Endothelial cell (in vitro differentiated cells): ENCODE measurements at regions not wholly inside any gene's neighbourhood (a gene's known extent, or its start where the extent isn't known, plus 50 kb on each side); places are given as distances from the start of the nearest gene placed in this dataset.

Experiments
- DNase-seq: peaks from one replicate; pipeline ENCODE4 v3.0.0; 2021; ENCODE audit warnings: low spot score
- H3K27ac Mint-ChIP-seq: one replicate; pipeline ENCODE4 v1.8.0; 2021; ENCODE audit warnings: mixed read lengths, inconsistent platforms; ENCODE audit not compliant: unreplicated experiment
- H3K27me3 Mint-ChIP-seq: one replicate; pipeline ENCODE4 v1.8.0; 2021; ENCODE audit warnings: mild to moderate bottlenecking, moderate library complexity, mixed read lengths, inconsistent platforms; ENCODE audit not compliant: unreplicated experiment
- H3K36me3 Mint-ChIP-seq: one replicate; pipeline ENCODE4 v1.8.0; 2021; ENCODE audit warnings: mild to moderate bottlenecking, low read depth, mixed read lengths, inconsistent platforms; ENCODE audit not compliant: unreplicated experiment
- H3K4me1 Mint-ChIP-seq: one replicate; pipeline ENCODE4 v1.8.0; 2021; ENCODE audit warnings: mild to moderate bottlenecking, mixed read lengths, inconsistent platforms; ENCODE audit not compliant: unreplicated experiment
- H3K4me3 Mint-ChIP-seq: one replicate; pipeline ENCODE4 v1.8.0; 2021; ENCODE audit warnings: mild to moderate bottlenecking, mixed read lengths, inconsistent platforms; ENCODE audit not compliant: unreplicated experiment
- H3K9me3 Mint-ChIP-seq: one replicate; pipeline ENCODE4 v1.8.0; 2021; ENCODE audit warnings: mixed read lengths, inconsistent platforms; ENCODE audit not compliant: unreplicated experiment
- TF ChIP-seq, protein P1 (sequence below): fragments of 200-600 bp; sonication (generic); IDR thresholded peaks from one replicate; pipeline ENCODE4 v1.5.0; 2021; ENCODE audit warnings: antibody characterized with exemption; ENCODE audit not compliant: unreplicated experiment

DNA sequence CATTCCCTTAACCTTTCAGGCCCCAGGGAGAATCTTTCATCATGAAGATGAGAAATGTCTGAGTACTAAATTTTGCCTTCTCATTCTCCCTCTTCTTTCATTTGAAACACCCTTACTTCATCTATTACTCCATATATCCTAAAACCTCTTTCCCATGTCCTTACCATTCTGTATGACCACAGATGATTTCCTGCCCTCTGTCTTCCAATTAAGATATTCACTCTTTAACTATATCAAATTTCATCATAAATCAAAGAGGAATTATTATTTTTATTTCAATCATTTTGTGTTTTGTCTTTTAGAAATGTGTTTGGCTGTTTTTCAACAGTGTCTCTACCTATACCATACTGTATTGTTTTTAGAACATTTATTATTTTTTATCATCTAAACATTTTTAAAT, 964.9 kb upstream of the KLHL29 start:
- no peak overlapping the region for H3K4me3 Mint-ChIP-seq
- no peaks in the 10 kb centered on the region for H3K36me3 Mint-ChIP-seq
- H3K27ac Mint-ChIP-seq: no peak overlapping the region
- H3K4me1 Mint-ChIP-seq: no peaks in the 10 kb centered on the region
- H3K27me3 Mint-ChIP-seq: no peaks in the 10 kb centered on the region
- no peak for DNase-seq
- TF ChIP-seq, protein P1, sequence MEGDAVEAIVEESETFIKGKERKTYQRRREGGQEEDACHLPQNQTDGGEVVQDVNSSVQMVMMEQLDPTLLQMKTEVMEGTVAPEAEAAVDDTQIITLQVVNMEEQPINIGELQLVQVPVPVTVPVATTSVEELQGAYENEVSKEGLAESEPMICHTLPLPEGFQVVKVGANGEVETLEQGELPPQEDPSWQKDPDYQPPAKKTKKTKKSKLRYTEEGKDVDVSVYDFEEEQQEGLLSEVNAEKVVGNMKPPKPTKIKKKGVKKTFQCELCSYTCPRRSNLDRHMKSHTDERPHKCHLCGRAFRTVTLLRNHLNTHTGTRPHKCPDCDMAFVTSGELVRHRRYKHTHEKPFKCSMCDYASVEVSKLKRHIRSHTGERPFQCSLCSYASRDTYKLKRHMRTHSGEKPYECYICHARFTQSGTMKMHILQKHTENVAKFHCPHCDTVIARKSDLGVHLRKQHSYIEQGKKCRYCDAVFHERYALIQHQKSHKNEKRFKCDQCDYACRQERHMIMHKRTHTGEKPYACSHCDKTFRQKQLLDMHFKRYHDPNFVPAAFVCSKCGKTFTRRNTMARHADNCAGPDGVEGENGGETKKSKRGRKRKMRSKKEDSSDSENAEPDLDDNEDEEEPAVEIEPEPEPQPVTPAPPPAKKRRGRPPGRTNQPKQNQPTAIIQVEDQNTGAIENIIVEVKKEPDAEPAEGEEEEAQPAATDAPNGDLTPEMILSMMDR: no peak
- peaks cover 6% of the 10 kb centered on the region for H3K9me3 Mint-ChIP-seq

DNA sequence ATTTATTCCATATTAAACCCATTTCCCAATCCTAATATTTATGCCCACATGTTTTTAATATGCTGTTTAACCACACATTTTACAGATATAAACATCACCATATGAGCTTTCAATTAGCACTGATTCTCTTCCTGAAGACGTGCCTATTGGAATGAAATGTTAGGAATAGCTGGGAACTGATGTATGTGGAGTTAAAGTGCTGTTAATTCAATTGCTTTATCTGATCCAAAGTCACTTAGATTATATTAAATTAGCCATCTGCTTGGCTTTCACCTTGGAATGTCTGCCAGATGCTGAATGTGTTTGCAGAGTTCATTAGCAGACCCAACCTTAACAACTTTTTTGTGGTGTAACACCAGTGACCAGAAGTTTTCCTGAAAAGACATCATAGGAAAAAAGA, 942.9 kb upstream of the KLHL29 start:
- no peaks in the 10 kb centered on the region for H3K36me3 Mint-ChIP-seq
- DNase-seq: no peak
- no peaks in the 10 kb centered on the region for H3K9me3 Mint-ChIP-seq
- no peak overlapping the region for H3K4me3 Mint-ChIP-seq
- no peak overlapping the region for H3K27ac Mint-ChIP-seq
- no peaks in the 10 kb centered on the region for H3K4me1 Mint-ChIP-seq
- no peaks in the 10 kb centered on the region for H3K27me3 Mint-ChIP-seq
- TF ChIP-seq, protein P1: no peak

DNA sequence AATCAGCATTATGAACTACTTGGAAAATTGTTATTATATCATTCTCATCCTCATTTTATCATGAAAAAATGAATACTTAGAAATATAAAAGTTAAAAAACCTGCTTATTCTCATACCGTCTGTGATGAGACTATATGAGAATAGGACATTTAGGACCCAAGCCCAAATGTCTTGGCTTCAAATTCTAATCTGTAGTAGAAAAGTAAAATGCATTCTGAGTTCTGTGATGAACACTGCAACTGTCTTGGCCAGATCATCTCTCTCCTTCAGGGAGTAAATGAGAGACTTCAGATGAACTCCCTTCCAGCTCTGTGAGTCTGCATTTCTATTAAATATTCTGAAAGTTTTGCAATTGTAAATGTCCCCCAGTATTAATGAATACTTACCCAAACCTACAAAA, 940.7 kb upstream of the KLHL29 start:
- Mint-ChIP-seq H3K27me3 (no peaks in the 10 kb centered on the region), H3K27ac (no peak overlapping the region), H3K9me3 (no peaks in the 10 kb centered on the region), H3K4me1 (no peaks in the 10 kb centered on the region), H3K4me3 (no peak overlapping the region), H3K36me3 (no peaks in the 10 kb centered on the region)
- DNase-seq: no peak
- TF ChIP-seq, protein P1: no peak

DNA sequence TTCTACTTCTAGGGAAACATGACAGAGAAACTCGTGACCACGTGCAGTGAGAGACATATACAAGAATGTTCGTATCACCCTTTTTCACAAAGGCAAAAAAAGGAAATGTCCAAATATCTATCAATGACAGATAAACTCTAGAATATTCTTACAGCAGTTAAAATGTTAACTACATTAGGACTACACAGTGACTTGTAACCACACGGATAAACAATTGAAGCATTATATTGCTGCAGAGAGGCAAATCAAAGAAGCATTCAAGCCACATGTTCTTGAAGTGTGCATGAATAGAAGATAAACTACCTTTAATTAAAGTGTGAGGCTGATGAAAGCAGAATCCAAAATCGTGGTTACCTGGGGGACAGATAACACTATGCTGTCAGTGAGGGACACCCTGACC, 935.3 kb upstream of the KLHL29 start:
- no peak overlapping the region for H3K27ac Mint-ChIP-seq
- no peaks in the 10 kb centered on the region for H3K36me3 Mint-ChIP-seq
- no peak overlapping the region for H3K4me3 Mint-ChIP-seq
- TF ChIP-seq, protein P1: no peak
- H3K9me3 Mint-ChIP-seq: no peaks in the 10 kb centered on the region
- no peak for DNase-seq
- no peaks in the 10 kb centered on the region for H3K27me3 Mint-ChIP-seq
- H3K4me1 Mint-ChIP-seq: no peaks in the 10 kb centered on the region

DNA sequence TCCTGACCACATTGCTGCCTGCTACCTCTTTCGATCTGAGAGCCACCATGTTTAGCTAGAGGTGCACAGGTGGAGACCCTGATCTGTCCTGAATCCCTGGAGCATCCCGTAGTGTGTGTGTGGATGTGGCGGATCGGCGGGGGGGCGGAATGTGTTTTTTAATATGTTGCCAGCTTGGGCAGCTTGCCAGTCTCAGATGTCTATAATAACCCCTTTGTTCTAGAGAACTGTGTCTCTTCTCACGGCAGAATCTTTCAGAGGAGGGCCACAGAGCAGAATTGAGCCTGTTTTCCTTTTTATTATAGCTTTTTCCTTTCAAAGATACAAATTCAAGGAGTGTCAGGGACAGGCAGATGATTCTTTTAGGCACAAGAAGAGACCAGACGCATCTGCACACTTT, 934.1 kb upstream of the KLHL29 start:
- H3K4me1 Mint-ChIP-seq: no peaks in the 10 kb centered on the region
- DNase-seq: no peak
- H3K4me3 Mint-ChIP-seq: no peak overlapping the region
- no peaks in the 10 kb centered on the region for H3K9me3 Mint-ChIP-seq
- H3K27ac Mint-ChIP-seq: no peak overlapping the region
- TF ChIP-seq, protein P1: no peak
- no peaks in the 10 kb centered on the region for H3K36me3 Mint-ChIP-seq
- no peaks in the 10 kb centered on the region for H3K27me3 Mint-ChIP-seq
